NCI-H524 (cell line): ENCODE measurements at regions not wholly inside any gene's neighbourhood (a gene's known extent, or its start where the extent isn't known, plus 50 kb on each side); places are given as distances from the start of the nearest gene placed in this dataset.

Experiments
- DNase-seq, 2 experiments: peaks; one replicate each; lab custom pipeline; 2025; lab: John Stamatoyannopoulos, UW

GRCh38 chr21:25149022-25149421, 458.3 kb downstream of the MRPL39 start:
- DNase-seq, result no peak

GRCh38 chr21:25139414-25139813, 467.9 kb downstream of the MRPL39 start:
- no peak for DNase-seq

GRCh38 chr21:25133939-25134338, 473.3 kb downstream of the MRPL39 start:
- DNase-seq, result no peak

GRCh38 chr21:25127811-25128210, 479.5 kb downstream of the MRPL39 start:
- DNase-seq, result no peak

GRCh38 chr21:25127007-25127406, 480.3 kb downstream of the MRPL39 start:
- DNase-seq, result no peak

GRCh38 chr21:25126564-25126963, 480.7 kb downstream of the MRPL39 start:
- DNase-seq, result no peak

- no peak for DNase-seq
These were observed 488.6 kb downstream of the MRPL39 start for GRCh38 chr21:25118648-25119047.

GRCh38 chr21:25115021-25115420, 492.3 kb downstream of the MRPL39 start:
- DNase-seq, result no peak

GRCh38 chr21:25107708-25108107, 499.6 kb downstream of the MRPL39 start:
- DNase-seq, result no peak

- DNase-seq, result no peak
These were observed 503.6 kb downstream of the MRPL39 start for GRCh38 chr21:25103500-25104207.

GRCh38 chr21:25097648-25098047, 509.6 kb downstream of the MRPL39 start:
- DNase-seq, result no peak

GRCh38 chr21:25094695-25095094, 512.6 kb downstream of the MRPL39 start:
- DNase-seq, result no peak

- DNase-seq, result no peak
These were observed 514.8 kb downstream of the MRPL39 start for GRCh38 chr21:25092441-25093011.

- DNase-seq, result no peak
These were observed 526.2 kb downstream of the MRPL39 start for GRCh38 chr21:25081096-25081495.

GRCh38 chr21:25080661-25081060, 526.6 kb downstream of the MRPL39 start:
- DNase-seq, result no peak

- peak; percentile 37 to 77 for DNase-seq
These were observed 527.1 kb downstream of the MRPL39 start for GRCh38 chr21:25080141-25080540.

- peak; percentile 87 to 95 for DNase-seq
These were observed 528.2 kb downstream of the MRPL39 start for GRCh38 chr21:25079053-25079452.

- no peak for DNase-seq
These were observed 545.2 kb downstream of the MRPL39 start for GRCh38 chr21:25062061-25062460.

GRCh38 chr21:25054689-25055088, 552.6 kb downstream of the MRPL39 start:
- no peak for DNase-seq

- DNase-seq, result peak; percentile 49 to 63
These were observed 567.6 kb downstream of the MRPL39 start for GRCh38 chr21:25039461-25040380.

- DNase-seq, result no peak
These were observed 570.5 kb downstream of the MRPL39 start for GRCh38 chr21:25036775-25037174.

- DNase-seq, result no peak
These were observed 575.5 kb downstream of the MRPL39 start for GRCh38 chr21:25031750-25032149.

GRCh38 chr21:25029580-25029979, 577.7 kb downstream of the MRPL39 start:
- DNase-seq, result no peak
